ENCODE measurements at regions not wholly inside any gene's neighbourhood (a gene's known extent, or its start where the extent isn't known, plus 50 kb on each side); places are given as distances from the start of the nearest gene placed in this dataset.
"Not testable (repeated sequence)": the region's sequence is repeated elsewhere in the genome, so short reads cannot be mapped to it uniquely, and the experiment has no call there.

- Histone ChIP-seq H3K27ac (no peak overlapping the region), H3K4me3 (IDR thresholded peaks at IDR 0.05; ENCODE audit: insufficient read depth, low read depth, low read length) (no peak overlapping the region), H3K9ac (no peak overlapping the region)
These were observed 56.0 kb upstream of the MID1 start for GRCh38 chrX:10676235-10676957.

GRCh38 chrX:10677490-10677889, 57.1 kb upstream of the MID1 start:
- Histone ChIP-seq H3K4me3 (IDR thresholded peaks at IDR 0.05; ENCODE audit: insufficient read depth, low read depth, low read length) (no peak overlapping the region), H3K4me2 (no peak overlapping the region), H3K27me3 (ENCODE audit: insufficient read depth, low read depth) (no peaks in the 10 kb centered on the region), H3K27ac (no peak overlapping the region), H3K4me1 (ENCODE audit: low read depth, poor library complexity, severe bottlenecking) (no peaks in the 10 kb centered on the region), H2AFZ (ENCODE audit: low read depth) (no peak overlapping the region), H3K9ac (no peak overlapping the region), H4K20me1 (ENCODE audit: insufficient read depth) (no peaks in the 10 kb centered on the region), H3K36me3 (ENCODE audit: insufficient read depth) (no peaks in the 10 kb centered on the region), H3K79me2 (ENCODE audit: insufficient read depth, low read depth) (no peaks in the 10 kb centered on the region)
- TF ChIP-seq CTCF (conservative IDR thresholded peaks at IDR 0.05; ENCODE audit: low read depth, low read length), result no peak

More at GRCh38 chrX:10676235-10676957, 56.0 kb upstream of the MID1 start:
- Histone ChIP-seq H3K4me2 (no peak overlapping the region), H3K79me2 (ENCODE audit: insufficient read depth, low read depth) (no peaks in the 10 kb centered on the region), H3K27me3 (ENCODE audit: insufficient read depth, low read depth) (no peaks in the 10 kb centered on the region), H2AFZ (ENCODE audit: low read depth) (no peak overlapping the region), H3K4me1 (ENCODE audit: low read depth, poor library complexity, severe bottlenecking) (no peaks in the 10 kb centered on the region), H4K20me1 (ENCODE audit: insufficient read depth) (no peaks in the 10 kb centered on the region), H3K36me3 (ENCODE audit: insufficient read depth) (no peaks in the 10 kb centered on the region)
- TF ChIP-seq CTCF (conservative IDR thresholded peaks at IDR 0.05; ENCODE audit: low read depth, low read length), result no peak

- Histone ChIP-seq H4K20me1 (ENCODE audit: insufficient read depth) (no peaks in the 10 kb centered on the region), H2AFZ (ENCODE audit: low read depth) (no peak overlapping the region), H3K4me2 (no peak overlapping the region), H3K9ac (no peak overlapping the region), H3K4me3 (IDR thresholded peaks at IDR 0.05; ENCODE audit: insufficient read depth, low read depth, low read length) (no peak overlapping the region), H3K27me3 (ENCODE audit: insufficient read depth, low read depth) (no peaks in the 10 kb centered on the region), H3K79me2 (ENCODE audit: insufficient read depth, low read depth) (no peaks in the 10 kb centered on the region), H3K36me3 (ENCODE audit: insufficient read depth) (no peaks in the 10 kb centered on the region), H3K4me1 (ENCODE audit: low read depth, poor library complexity, severe bottlenecking) (no peaks in the 10 kb centered on the region), H3K27ac (no peak overlapping the region)
- no peak for TF ChIP-seq CTCF (conservative IDR thresholded peaks at IDR 0.05; ENCODE audit: low read depth, low read length)
These were observed 59.0 kb upstream of the MID1 start for GRCh38 chrX:10679387-10679786.

- H3K27ac ChIP-seq, result no peak overlapping the region
- no peak overlapping the region for H3K4me2 ChIP-seq
- H3K4me3 ChIP-seq (IDR thresholded peaks at IDR 0.05; ENCODE audit: insufficient read depth, low read depth, low read length), result no peak overlapping the region
- H2AFZ ChIP-seq (ENCODE audit: low read depth), result no peak overlapping the region
- H3K79me2 ChIP-seq (ENCODE audit: insufficient read depth, low read depth), result no peaks in the 10 kb centered on the region
- TF ChIP-seq CTCF (conservative IDR thresholded peaks at IDR 0.05; ENCODE audit: low read depth, low read length), result no peak
- H3K27me3 ChIP-seq (ENCODE audit: insufficient read depth, low read depth), result no peaks in the 10 kb centered on the region
- H3K4me1 ChIP-seq (ENCODE audit: low read depth, poor library complexity, severe bottlenecking), result no peaks in the 10 kb centered on the region
- H4K20me1 ChIP-seq (ENCODE audit: insufficient read depth), result no peaks in the 10 kb centered on the region
- H3K9ac ChIP-seq, result no peak overlapping the region
- H3K36me3 ChIP-seq (ENCODE audit: insufficient read depth), result no peaks in the 10 kb centered on the region
These were observed 60.8 kb upstream of the MID1 start for GRCh38 chrX:10681167-10681566.

- H3K36me3 ChIP-seq (ENCODE audit: insufficient read depth); H3K79me2 ChIP-seq (ENCODE audit: insufficient read depth, low read depth); H3K27me3 ChIP-seq (ENCODE audit: insufficient read depth, low read depth); H3K4me2 ChIP-seq; H4K20me1 ChIP-seq (ENCODE audit: insufficient read depth); H3K4me1 ChIP-seq (ENCODE audit: low read depth, poor library complexity, severe bottlenecking); H3K9ac ChIP-seq; H3K4me3 ChIP-seq (IDR thresholded peaks at IDR 0.05; ENCODE audit: insufficient read depth, low read depth, low read length); H3K27ac ChIP-seq; H2AFZ ChIP-seq (ENCODE audit: low read depth): not testable (repeated sequence)
These were observed 63.2 kb upstream of the MID1 start for GRCh38 chrX:10683631-10684030.
